H9 (cell line): ENCODE measurements at regions not wholly inside any gene's neighbourhood (a gene's known extent, or its start where the extent isn't known, plus 50 kb on each side); places are given as distances from the start of the nearest gene placed in this dataset.
A peak's percentile ranks its signal among the peaks of the same experiment; 100 is the strongest.

Source experiments
- DNase-seq: peaks from one replicate; pipeline ENCODE4 v3.0.0-alpha.2; 2017
- H2AFZ ChIP-seq: one replicate; pipeline ENCODE4 v1.6.1; 2013; ENCODE audit warnings: mild to moderate bottlenecking, low read length, control low read depth, moderate library complexity
- H2AK5ac ChIP-seq: 2 replicates; pipeline ENCODE4 v1.6.1; 2013; ENCODE audit warnings: low read length, control low read depth, mixed read lengths; ENCODE audit not compliant: insufficient read length
- H2BK120ac ChIP-seq: one replicate; pipeline ENCODE4 v1.6.1; 2013; ENCODE audit warnings: low read depth, mild to moderate bottlenecking, low read length, control low read depth, inconsistent platforms; ENCODE audit not compliant: poor library complexity, severe bottlenecking
- H2BK12ac ChIP-seq: 2 replicates; pipeline ENCODE4 v1.6.1; 2013; ENCODE audit warnings: low read length, control low read depth, mixed read lengths, low read depth; ENCODE audit not compliant: insufficient read length
- H2BK15ac ChIP-seq: 2 replicates; pipeline ENCODE4 v1.6.1; 2013; ENCODE audit warnings: low read depth, low read length, control low read depth
- H2BK20ac ChIP-seq: one replicate; pipeline ENCODE4 v1.6.1; 2013; ENCODE audit warnings: low read depth, mild to moderate bottlenecking, low read length, control low read depth, inconsistent platforms; ENCODE audit not compliant: poor library complexity, severe bottlenecking
- H2BK5ac ChIP-seq: 2 replicates; pipeline ENCODE4 v1.6.1; 2013; ENCODE audit warnings: low read length, control low read depth, mixed read lengths; ENCODE audit not compliant: insufficient read length
- H3K14ac ChIP-seq: 2 replicates; pipeline ENCODE4 v1.6.1; 2013; ENCODE audit warnings: low read length, control low read depth; ENCODE audit not compliant: insufficient read depth
- H3K18ac ChIP-seq: 2 replicates; pipeline ENCODE4 v1.6.1; 2013; ENCODE audit warnings: low read depth, mild to moderate bottlenecking, mixed read lengths, low read length, control low read depth; ENCODE audit not compliant: insufficient read length
- H3K23ac ChIP-seq: 2 replicates; pipeline ENCODE4 v1.6.1; 2013; ENCODE audit warnings: low read length, control low read depth, mixed read lengths, low read depth; ENCODE audit not compliant: insufficient read length
- H3K23me2 ChIP-seq: 2 replicates; pipeline ENCODE4 v1.6.1; 2013; ENCODE audit warnings: low read depth, mild to moderate bottlenecking, mixed read lengths, low read length, control low read depth; ENCODE audit not compliant: insufficient read length, poor library complexity, severe bottlenecking
- H3K27ac ChIP-seq: 2 replicates; pipeline ENCODE4 v1.5.1; 2013; ENCODE audit warnings: low read length, control low read depth, mixed read lengths, low read depth; ENCODE audit not compliant: insufficient read length
- H3K27me3 ChIP-seq: 2 replicates; pipeline ENCODE4 v1.6.1; 2013; ENCODE audit warnings: low read length, control low read depth, inconsistent platforms; ENCODE audit not compliant: insufficient read depth
- H3K4ac ChIP-seq: 2 replicates; pipeline ENCODE4 v1.6.1; 2013; ENCODE audit warnings: low read depth, mild to moderate bottlenecking, control low read depth, inconsistent platforms, low read length, moderate library complexity
- H3K4me1 ChIP-seq: 2 replicates; pipeline ENCODE4 v1.6.1; 2013; ENCODE audit warnings: low read length, control low read depth, inconsistent platforms; ENCODE audit not compliant: insufficient read depth
- H3K4me2 ChIP-seq: 2 replicates; pipeline ENCODE4 v1.6.1; 2013; ENCODE audit warnings: low read length, control low read depth, mixed read lengths; ENCODE audit not compliant: insufficient read length, insufficient read depth
- H3K56ac ChIP-seq: 2 replicates; pipeline ENCODE4 v1.6.1; 2013; ENCODE audit warnings: low read depth, mild to moderate bottlenecking, mixed read lengths, low read length, control low read depth; ENCODE audit not compliant: insufficient read length
- H3K79me1 ChIP-seq: 2 replicates; pipeline ENCODE4 v1.6.1; 2013; ENCODE audit warnings: low read depth, mild to moderate bottlenecking, moderate library complexity, low read length, control low read depth, inconsistent platforms; ENCODE audit not compliant: insufficient read depth, poor library complexity, severe bottlenecking
- H3K79me2 ChIP-seq: 2 replicates; pipeline ENCODE4 v1.6.1; 2013; ENCODE audit warnings: low read length, control low read depth, inconsistent platforms; ENCODE audit not compliant: insufficient read depth
- H3K9ac ChIP-seq: 2 replicates; pipeline ENCODE4 v1.6.1; 2013; ENCODE audit warnings: low read length, control low read depth, mixed read lengths; ENCODE audit not compliant: insufficient read length; ENCODE audit errors: extremely low read depth
- H3K9me3 ChIP-seq: one replicate; pipeline ENCODE4 v1.6.1; 2013; ENCODE audit warnings: low read depth, low read length, inconsistent platforms; ENCODE audit not compliant: control insufficient read depth
- H3T11ph ChIP-seq: one replicate; pipeline ENCODE4 v1.6.1; 2013; ENCODE audit warnings: mild to moderate bottlenecking, low read length, control low read depth, inconsistent platforms
- H4K20me1 ChIP-seq: one replicate; pipeline ENCODE4 v1.6.1; 2013; ENCODE audit not compliant: control insufficient read depth, insufficient read length, insufficient read depth
- H4K5ac ChIP-seq: 2 replicates; pipeline ENCODE4 v1.6.1; 2013; ENCODE audit warnings: low read depth, mild to moderate bottlenecking, mixed read lengths, low read length, control low read depth; ENCODE audit not compliant: insufficient read length
- H4K8ac ChIP-seq: replicated peaks from 2 replicates; pipeline ENCODE4 v1.6.1; 2013; ENCODE audit warnings: low read length, control low read depth, mixed read lengths, low read depth; ENCODE audit not compliant: insufficient read length
- H4K91ac ChIP-seq: 2 replicates; pipeline ENCODE4 v1.6.1; 2013; ENCODE audit warnings: low read depth, mild to moderate bottlenecking, moderate library complexity, mixed read lengths, low read length, control low read depth; ENCODE audit not compliant: insufficient read length
- H3K27ac Mint-ChIP-seq, 3 experiments: 2 replicates in 2 of 3; 3 replicates in 1 of 3; pipeline ENCODE4 v1.8.0; 2020 to 2021; ENCODE audit warnings: mixed read lengths in 3 of 3, mild to moderate bottlenecking in 1 of 3, moderate library complexity in 1 of 3
- H3K27me3 Mint-ChIP-seq: 2 replicates; pipeline ENCODE4 v1.8.0; 2021; ENCODE audit warnings: low read depth, mild to moderate bottlenecking, moderate library complexity, mixed read lengths
- H3K36me3 Mint-ChIP-seq, 3 experiments: 2 replicates in 2 of 3; 3 replicates in 1 of 3; pipeline ENCODE4 v1.8.0; 2020 to 2021; ENCODE audit warnings: low read depth in 3 of 3, mixed read lengths in 3 of 3; ENCODE audit not compliant: insufficient read depth in 1 of 3
- H3K4me1 Mint-ChIP-seq, 2 experiments: 2 replicates each; pipeline ENCODE4 v1.8.0; 2020; ENCODE audit warnings: mixed read lengths in 2 of 2
- H3K4me3 Mint-ChIP-seq, 2 experiments: 2 replicates in 1 of 2; 3 replicates in 1 of 2; pipeline ENCODE4 v1.8.0; 2020 to 2021; ENCODE audit warnings: mild to moderate bottlenecking in 2 of 2, mixed read lengths in 2 of 2, moderate library complexity in 1 of 2
- H3K9me3 Mint-ChIP-seq, 2 experiments: 2 replicates in 1 of 2; 3 replicates in 1 of 2; pipeline ENCODE4 v1.8.0; 2020; ENCODE audit warnings: mild to moderate bottlenecking in 2 of 2, mixed read lengths in 2 of 2, moderate library complexity in 1 of 2
- CTCF ChIP-seq: fragments of 200-600 bp; sonication (generic); conservative IDR thresholded peaks from 3 replicates; pipeline ENCODE4 v1.8.0; 2021; ENCODE audit warnings: antibody characterized with exemption, mild to moderate bottlenecking
- WGBS: extraction: QIAGEN DNeasy Blood & Tissue Kit; methylation state at CpG from one replicate; pipeline ENCODE4 v1.1.7; 2013; ENCODE audit warnings: missing lambda C conversion rate, low lambda C conversion rate, mixed read lengths; ENCODE audit not compliant: insufficient read length; ENCODE audit errors: extremely low coverage; 5-methylcytosine and 5-hydroxymethylcytosine counted together

- H3K4me2 ChIP-seq: no peak overlapping the region
- Mint-ChIP-seq H3K27me3 (peaks cover 2% of the 10 kb centered on the region; the same call in 1 of the 2 replicates), H3K9me3 (peaks cover 0 to 5% of the 10 kb centered on the region in 2 experiments; a peak in 3 of 5 replicates), H3K36me3 (no peaks in the 10 kb centered on the region), H3K4me1 (peaks cover 28% of the 10 kb centered on the region in 2 experiments), H3K27ac (peak overlapping the region in 1 of 3 experiments; percentile 46; a peak in 1 of 7 replicates), H3K4me3 (no peak overlapping the region)
- H3K14ac ChIP-seq: no peak overlapping the region
- no peaks in the 10 kb centered on the region for H3K9me3 ChIP-seq
- no peaks in the 10 kb centered on the region for H3K79me1 ChIP-seq
- no peak overlapping the region for H4K5ac ChIP-seq
- H3K27ac ChIP-seq: no peak overlapping the region
- H2BK5ac ChIP-seq: no peak overlapping the region
- no peak overlapping the region for H2AK5ac ChIP-seq
- no peaks in the 10 kb centered on the region for H4K20me1 ChIP-seq
- no peak overlapping the region for H3K18ac ChIP-seq
- DNase-seq: no peak
- no peak overlapping the region for H2BK15ac ChIP-seq
- H2BK12ac ChIP-seq: no peak overlapping the region
- WGBS: no CpG with 5 or more reads among the region's 6 CpGs
- H3K4ac ChIP-seq: no peak overlapping the region
- H3K56ac ChIP-seq: no peak overlapping the region
- H3K9ac ChIP-seq: no peak overlapping the region
- no peak overlapping the region for H3K23ac ChIP-seq
- peaks cover 12% of the 10 kb centered on the region; the same call in 1 of the 2 replicates for H3K4me1 ChIP-seq
- H2BK20ac ChIP-seq: no peak overlapping the region
- TF ChIP-seq CTCF: no peak
- no peaks in the 10 kb centered on the region for H3K23me2 ChIP-seq
- H3K27me3 ChIP-seq: no peaks in the 10 kb centered on the region
- no peak overlapping the region for H4K8ac ChIP-seq
- no peak overlapping the region for H3T11ph ChIP-seq
- H4K91ac ChIP-seq: no peak overlapping the region
- H3K79me2 ChIP-seq: no peaks in the 10 kb centered on the region
- H2AFZ ChIP-seq: no peak overlapping the region
- H2BK120ac ChIP-seq: no peak overlapping the region
These were observed 176.9 kb upstream of the GGTLC1 start for GRCh38 chr20:24165301-24166122.
